ENCODE measurements at regions not wholly inside any gene's neighbourhood (a gene's known extent, or its start where the extent isn't known, plus 50 kb on each side); places are given as distances from the start of the nearest gene placed in this dataset.

DNA sequence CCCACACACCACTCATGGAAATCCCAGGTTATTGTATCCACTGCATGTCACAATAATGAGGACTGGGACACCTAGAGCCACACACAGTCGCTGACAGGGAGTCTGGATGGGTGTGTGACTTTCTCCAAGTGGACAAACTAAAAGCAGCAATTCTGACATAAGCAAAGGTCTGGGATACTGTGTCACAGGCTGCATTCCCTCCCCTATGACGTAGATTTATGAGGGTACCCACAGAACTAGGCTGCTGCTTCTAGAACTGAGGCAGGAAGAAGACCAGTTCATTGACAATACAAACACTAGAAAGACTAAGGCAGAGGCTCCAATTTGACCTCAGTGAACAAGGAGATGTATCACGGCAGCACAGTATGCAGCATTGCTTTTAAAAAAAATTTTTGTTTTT, 63.6 kb upstream of the TBCA start:
- ATAC-seq (ENCODE audit: low FRiP score) (no peak), DNase-seq (no peak)
- Histone ChIP-seq H3K4me1 (ENCODE audit: control insufficient read depth in 1 of 2, insufficient read depth in 2 of 2, low read length in 2 of 2) (no peaks in the 10 kb centered on the region), H3K9me3 (ENCODE audit: control insufficient read depth, low read length) (no peaks in the 10 kb centered on the region), H3K4me3 (ENCODE audit: low read length in 2 of 2) (no peak overlapping the region), H3K36me3 (ENCODE audit: control insufficient read depth in 1 of 2, insufficient read depth in 2 of 2, low read length in 1 of 2) (no peaks in the 10 kb centered on the region), H3K27me3 (ENCODE audit: control insufficient read depth in 1 of 2, insufficient read depth in 2 of 2, low read length in 1 of 2) (no peaks in the 10 kb centered on the region), H3K27ac (ENCODE audit: low read depth in 1 of 2, low read length in 2 of 2) (no peak overlapping the region)
- WGBS, 2 donors: 79 to 85% methylated on average over 3 of the region's 3 CpGs
- intact Hi-C loops (cut with DNase I): no loop called here

DNA sequence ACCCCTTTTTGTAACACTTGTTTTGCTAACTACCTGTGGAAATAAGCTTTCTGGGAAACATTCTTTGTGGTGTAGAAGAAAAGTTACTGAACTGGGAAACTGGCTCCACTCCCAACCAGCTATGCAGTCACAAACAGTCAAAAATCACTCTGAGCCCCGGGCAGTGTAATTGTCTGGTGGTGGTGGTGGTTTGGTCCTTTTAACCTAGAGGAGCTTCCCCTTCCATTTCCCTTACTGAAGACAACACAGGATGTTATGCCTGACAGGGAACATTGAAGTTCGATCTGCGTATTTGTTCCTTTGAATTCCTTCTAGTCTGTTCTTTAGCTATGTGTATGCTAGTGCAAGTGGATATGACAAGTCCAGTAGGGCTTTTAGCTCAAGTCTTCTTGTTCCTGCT, 56.8 kb upstream of the TBCA start:
- 64 to 73% methylated on average over 3 of the region's 3 CpGs for WGBS, 2 donors
- no peaks in the 10 kb centered on the region for H3K4me1 ChIP-seq (ENCODE audit: control insufficient read depth in 1 of 2, insufficient read depth in 2 of 2, low read length in 2 of 2)
- no peaks in the 10 kb centered on the region for H3K36me3 ChIP-seq (ENCODE audit: control insufficient read depth in 1 of 2, insufficient read depth in 2 of 2, low read length in 1 of 2)
- no peak for DNase-seq
- intact Hi-C loops (cut with DNase I): no loop called here
- no peaks in the 10 kb centered on the region for H3K27me3 ChIP-seq (ENCODE audit: control insufficient read depth in 1 of 2, insufficient read depth in 2 of 2, low read length in 1 of 2)
- ATAC-seq (ENCODE audit: low FRiP score): no peak
- H3K4me3 ChIP-seq (ENCODE audit: low read length in 2 of 2): no peak overlapping the region
- no peaks in the 10 kb centered on the region for H3K9me3 ChIP-seq (ENCODE audit: control insufficient read depth, low read length)
- no peak overlapping the region for H3K27ac ChIP-seq (ENCODE audit: low read depth in 1 of 2, low read length in 2 of 2)

DNA sequence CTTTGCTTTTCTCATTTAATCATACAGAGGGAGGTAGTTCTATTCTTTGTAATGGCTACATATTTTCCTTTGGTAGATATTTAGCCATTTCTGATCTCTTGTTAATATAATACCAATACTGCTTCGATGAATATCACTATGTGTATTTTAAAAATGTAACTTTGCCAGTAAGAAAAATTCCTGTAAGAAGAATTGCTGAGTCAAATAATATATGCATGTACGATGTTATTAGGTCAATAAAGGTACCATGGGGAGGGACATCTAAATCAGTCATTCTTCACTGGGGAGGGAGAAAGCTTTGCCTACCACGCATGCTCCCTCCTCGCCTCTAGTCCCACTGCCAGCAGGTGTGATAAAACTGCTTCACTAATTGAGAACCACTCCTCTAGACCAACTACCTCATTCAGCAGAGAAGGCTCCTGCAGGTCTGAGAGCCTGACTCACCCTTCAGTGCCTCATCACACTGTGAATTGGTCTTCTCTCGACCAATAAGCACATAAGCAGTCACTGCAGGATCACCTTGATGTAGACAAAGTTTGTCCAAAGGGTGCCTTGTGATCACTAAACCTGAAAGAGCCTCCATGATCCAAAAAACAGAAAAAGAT, 56.1 kb upstream of the TBCA start:
- ATAC-seq (ENCODE audit: low FRiP score) (no peak), DNase-seq (no peak)
- H3K27me3 ChIP-seq (ENCODE audit: control insufficient read depth in 1 of 2, insufficient read depth in 2 of 2, low read length in 1 of 2): no peaks in the 10 kb centered on the region
- no peak overlapping the region for H3K4me3 ChIP-seq (ENCODE audit: low read length in 2 of 2)
- H3K36me3 ChIP-seq (ENCODE audit: control insufficient read depth in 1 of 2, insufficient read depth in 2 of 2, low read length in 1 of 2): no peaks in the 10 kb centered on the region
- H3K9me3 ChIP-seq (ENCODE audit: control insufficient read depth, low read length): no peaks in the 10 kb centered on the region
- no peaks in the 10 kb centered on the region for H3K4me1 ChIP-seq (ENCODE audit: control insufficient read depth in 1 of 2, insufficient read depth in 2 of 2, low read length in 2 of 2)
- 79% methylated on average over 5 of the region's 5 CpGs for WGBS, 2 donors
- H3K27ac ChIP-seq (ENCODE audit: low read depth in 1 of 2, low read length in 2 of 2): no peak overlapping the region
- intact Hi-C loops (cut with DNase I): no loop called here

DNA sequence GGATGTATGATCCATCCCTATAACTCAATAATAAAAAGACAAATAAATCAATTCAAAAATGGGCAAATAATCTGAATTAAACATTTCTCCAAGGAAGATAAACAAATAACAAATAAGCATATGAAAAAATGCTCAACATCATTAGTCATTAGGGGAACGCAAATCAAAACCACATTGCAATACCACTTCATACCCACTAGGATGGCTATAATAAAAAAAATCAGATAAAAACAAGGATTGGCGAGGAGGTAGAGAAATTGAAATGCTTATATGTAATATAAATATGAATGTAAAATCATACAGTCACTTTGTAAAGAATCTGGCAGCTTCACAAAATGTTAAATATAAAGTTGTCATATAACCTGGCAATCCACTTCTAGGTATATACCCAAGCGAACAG, 52.3 kb upstream of the TBCA start:
- Histone ChIP-seq H3K36me3 (ENCODE audit: control insufficient read depth in 1 of 2, insufficient read depth in 2 of 2, low read length in 1 of 2) (no peaks in the 10 kb centered on the region), H3K27me3 (ENCODE audit: control insufficient read depth in 1 of 2, insufficient read depth in 2 of 2, low read length in 1 of 2) (no peaks in the 10 kb centered on the region), H3K27ac (ENCODE audit: low read depth in 1 of 2, low read length in 2 of 2) (no peak overlapping the region), H3K4me3 (ENCODE audit: low read length in 2 of 2) (no peak overlapping the region), H3K9me3 (ENCODE audit: control insufficient read depth, low read length) (no peaks in the 10 kb centered on the region), H3K4me1 (ENCODE audit: control insufficient read depth in 1 of 2, insufficient read depth in 2 of 2, low read length in 2 of 2) (no peaks in the 10 kb centered on the region)
- 76 to 77% methylated on average over 3 of the region's 3 CpGs for WGBS, 2 donors
- ATAC-seq (ENCODE audit: low FRiP score): no peak
- DNase-seq: no peak
- intact Hi-C loops (cut with DNase I): no loop called here

All from aorta (tissue), 5 donors.